DND-41 (cell line): ENCODE measurements at regions not wholly inside any gene's neighbourhood (a gene's known extent, or its start where the extent isn't known, plus 50 kb on each side); places are given as distances from the start of the nearest gene placed in this dataset.

Experiments
- ATAC-seq: fragments of 200-7000 bp; cut with Tn5 transposase; 3 replicates; pipeline ENCODE4 v1.9.1; 2021; ENCODE audit warnings: low read depth; ENCODE audit not compliant: insufficient read depth
- DNase-seq: peaks from one replicate; pipeline ENCODE4 v3.0.0-alpha.2; 2020
- H2AFZ ChIP-seq: 2 replicates; pipeline ENCODE4 v1.6.0; 2012; ENCODE audit warnings: low read depth, low read length
- H3K27ac ChIP-seq: 2 replicates; pipeline ENCODE4 v1.5.1; 2012; ENCODE audit warnings: low read length, inconsistent platforms
- H3K27me3 ChIP-seq: fragments of 200-600 bp; sonication (generic); 2 replicates; pipeline ENCODE4 v1.6.0; 2012; ENCODE audit warnings: low read length, mild to moderate bottlenecking, inconsistent platforms; ENCODE audit not compliant: insufficient read depth, poor library complexity
- H3K36me3 ChIP-seq: 2 replicates; pipeline ENCODE4 v1.5.1; 2012; ENCODE audit warnings: low read length, inconsistent platforms; ENCODE audit not compliant: insufficient read depth
- H3K4me1 ChIP-seq: 2 replicates; pipeline ENCODE4 v1.5.1; 2012; ENCODE audit warnings: mild to moderate bottlenecking, low read length; ENCODE audit not compliant: insufficient read depth
- H3K4me2 ChIP-seq: 2 replicates; pipeline ENCODE4 v1.6.0; 2012; ENCODE audit warnings: mild to moderate bottlenecking, moderate library complexity, low read length, inconsistent platforms; ENCODE audit not compliant: insufficient read depth
- H3K4me3 ChIP-seq, 2 experiments: fragments of 200-600 bp in 1 of 2; shearing (Covaris generic) in 1 of 2; 2 replicates each; pipeline ENCODE4 v1.5.1; 2012 to 2016; ENCODE audit warnings: inconsistent platforms in 2 of 2, low read length in 2 of 2, mild to moderate bottlenecking in 2 of 2, low read depth in 1 of 2, moderate library complexity in 1 of 2
- H3K79me2 ChIP-seq: 2 replicates; pipeline ENCODE4 v1.6.0; 2012; ENCODE audit warnings: low read length, inconsistent platforms; ENCODE audit not compliant: insufficient read depth
- H3K9ac ChIP-seq: 2 replicates; pipeline ENCODE4 v1.6.0; 2012; ENCODE audit warnings: low read depth, mild to moderate bottlenecking, inconsistent platforms, low read length, moderate library complexity
- H3K9me3 ChIP-seq: 2 replicates; pipeline ENCODE4 v1.5.1; 2012; ENCODE audit warnings: low read length, moderate library complexity, mild to moderate bottlenecking, inconsistent platforms; ENCODE audit not compliant: insufficient read depth, severe bottlenecking
- H4K20me1 ChIP-seq: 2 replicates; pipeline ENCODE4 v1.6.0; 2012; ENCODE audit warnings: low read length; ENCODE audit not compliant: insufficient read depth
- CTCF ChIP-seq: IDR thresholded peaks from 2 replicates; pipeline ENCODE4 v1.5.1; 2012; ENCODE audit warnings: borderline replicate concordance, low read length, moderate library complexity, mild to moderate bottlenecking; ENCODE audit not compliant: poor library complexity, severe bottlenecking; ENCODE audit errors: extremely low read depth
- EZH2 ChIP-seq: IDR thresholded peaks from 3 replicates; pipeline ENCODE4 v1.6.1; 2012; ENCODE audit warnings: borderline replicate concordance, low read depth, mild to moderate bottlenecking, moderate library complexity, low read length, inconsistent platforms; ENCODE audit not compliant: severe bottlenecking

DNA sequence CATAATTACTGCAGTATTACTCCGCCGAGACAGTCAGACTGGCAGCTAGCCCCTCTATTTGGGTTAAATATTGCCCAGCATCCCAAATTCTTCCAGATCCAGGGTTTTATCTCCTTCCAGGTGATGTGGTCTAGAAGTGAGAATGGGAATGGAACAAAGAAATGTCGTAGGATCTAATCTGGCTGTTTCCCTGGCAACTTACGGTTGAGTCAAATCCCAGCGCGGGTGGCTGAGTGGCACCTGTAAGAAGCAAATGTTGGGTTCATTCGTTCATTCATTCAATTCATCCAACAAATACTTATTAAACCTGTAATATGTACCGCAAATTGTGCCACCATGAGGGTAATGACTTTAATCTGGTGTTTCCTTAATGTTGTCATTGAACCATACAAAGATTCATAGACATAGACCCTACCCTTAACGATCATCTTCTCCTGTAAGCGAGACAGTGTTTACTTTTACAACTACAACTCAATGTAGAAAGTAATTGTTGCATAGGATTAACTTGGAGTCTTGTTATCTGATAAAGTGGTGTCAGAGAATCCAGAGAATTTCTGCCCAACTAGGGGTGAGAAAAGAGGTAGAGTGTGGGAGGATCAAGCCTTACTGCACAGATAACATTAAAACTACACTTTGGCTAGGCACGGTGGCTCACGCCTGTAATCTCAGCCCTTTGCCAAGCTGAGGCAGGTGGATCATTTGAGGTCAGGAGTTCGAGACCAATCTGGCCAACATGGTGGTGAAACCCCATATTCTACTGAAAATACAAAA, 91.3 kb upstream of the ADGRF1 start:
- H3K27me3 ChIP-seq, result no peaks in the 10 kb centered on the region
- no peaks in the 10 kb centered on the region for H3K36me3 ChIP-seq
- ATAC-seq, result no peak
- no peak overlapping the region for H3K4me3 ChIP-seq
- H4K20me1 ChIP-seq, result no peaks in the 10 kb centered on the region
- no peaks in the 10 kb centered on the region for H3K4me1 ChIP-seq
- no peak overlapping the region for H3K4me2 ChIP-seq
- H2AFZ ChIP-seq, result no peak overlapping the region
- no peaks in the 10 kb centered on the region for H3K9me3 ChIP-seq
- TF ChIP-seq EZH2, result no peak
- H3K27ac ChIP-seq, result no peak overlapping the region
- no peaks in the 10 kb centered on the region for H3K79me2 ChIP-seq
- no peak for DNase-seq
- no peak overlapping the region for H3K9ac ChIP-seq

- Histone ChIP-seq H3K4me1 (no peaks in the 10 kb centered on the region), H2AFZ (no peak overlapping the region), H3K27me3 (no peaks in the 10 kb centered on the region), H3K27ac (no peak overlapping the region), H3K4me3 (no peak overlapping the region), H3K9me3 (no peaks in the 10 kb centered on the region), H3K36me3 (no peaks in the 10 kb centered on the region), H3K79me2 (no peaks in the 10 kb centered on the region), H4K20me1 (no peaks in the 10 kb centered on the region), H3K4me2 (no peak overlapping the region), H3K9ac (no peak overlapping the region)
- TF ChIP-seq CTCF (no peak), EZH2 (no peak)
- ATAC-seq (no peak), DNase-seq (no peak)
These were observed 90.6 kb upstream of the ADGRF1 start for GRCh38 chr6:47132724-47133123.

DNA sequence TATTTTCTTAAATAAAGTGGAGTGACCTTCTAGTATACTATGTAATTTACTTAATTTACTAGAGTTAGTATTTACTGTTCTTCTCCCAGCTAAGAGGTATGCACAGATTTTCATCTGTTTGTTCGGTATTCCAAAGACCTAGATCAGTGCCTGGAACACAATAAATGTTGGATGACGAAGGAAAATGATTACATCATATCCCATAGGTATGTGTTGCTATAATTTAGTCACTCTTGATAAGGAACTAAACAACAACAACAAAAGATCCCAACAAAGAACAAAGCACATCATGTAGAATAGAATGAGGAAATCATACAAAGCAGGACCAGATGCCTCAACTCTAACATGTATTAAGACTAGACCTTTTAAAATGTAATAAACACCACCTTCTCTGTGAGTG, 89.6 kb upstream of the ADGRF1 start:
- Histone ChIP-seq H3K4me1 (no peaks in the 10 kb centered on the region), H3K9me3 (no peaks in the 10 kb centered on the region), H3K27me3 (no peaks in the 10 kb centered on the region), H3K9ac (no peak overlapping the region), H3K79me2 (no peaks in the 10 kb centered on the region), H3K27ac (no peak overlapping the region), H2AFZ (no peak overlapping the region), H3K4me2 (no peak overlapping the region), H3K36me3 (no peaks in the 10 kb centered on the region), H3K4me3 (no peak overlapping the region), H4K20me1 (no peaks in the 10 kb centered on the region)
- DNase-seq, result no peak
- no peak for ATAC-seq
- no peak for TF ChIP-seq CTCF
- TF ChIP-seq EZH2, result no peak

- H3K27ac ChIP-seq, result no peak overlapping the region
- DNase-seq (no peak), ATAC-seq (no peak)
- no peak for TF ChIP-seq CTCF
- no peak for TF ChIP-seq EZH2
- H3K79me2 ChIP-seq, result no peaks in the 10 kb centered on the region
- H3K4me3 ChIP-seq, result no peak overlapping the region
- H4K20me1 ChIP-seq, result no peaks in the 10 kb centered on the region
- H2AFZ ChIP-seq, result no peak overlapping the region
- no peaks in the 10 kb centered on the region for H3K4me1 ChIP-seq
- H3K27me3 ChIP-seq, result no peaks in the 10 kb centered on the region
- no peak overlapping the region for H3K9ac ChIP-seq
- no peaks in the 10 kb centered on the region for H3K9me3 ChIP-seq
- H3K36me3 ChIP-seq, result no peaks in the 10 kb centered on the region
- H3K4me2 ChIP-seq, result no peak overlapping the region
These were observed 88.0 kb upstream of the ADGRF1 start for GRCh38 chr6:47130086-47130485.
